ENCODE measurements at regions not wholly inside any gene's neighbourhood (a gene's known extent, or its start where the extent isn't known, plus 50 kb on each side); places are given as distances from the start of the nearest gene placed in this dataset.

DNA sequence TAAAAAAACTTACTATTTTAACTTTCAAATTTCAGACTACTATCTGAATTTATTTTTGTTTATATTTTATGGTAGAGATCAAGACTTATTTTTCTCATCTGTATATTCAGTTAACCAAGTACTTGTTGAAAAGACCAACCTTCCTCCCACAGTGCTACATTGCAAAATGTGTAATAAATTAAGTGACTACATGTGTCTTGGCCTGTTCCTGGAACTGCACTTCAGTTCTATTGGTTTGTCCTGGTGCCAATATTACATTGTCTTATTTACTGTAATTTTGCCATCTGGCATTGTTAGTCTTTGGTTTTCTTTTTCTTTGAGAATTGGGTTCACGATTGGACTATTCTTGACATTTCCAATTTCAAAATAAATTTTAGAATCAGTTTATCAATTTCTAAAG is 138.4 kb upstream of the KCNMB2 start:
- Histone ChIP-seq H3K27me3 (ENCODE audit: control insufficient read depth in 4 of 4, insufficient read depth in 4 of 4, low read length in 3 of 4) (no peaks in the 10 kb centered on the region), H3K36me3 (ENCODE audit: control insufficient read depth in 4 of 4, insufficient read depth in 3 of 4, low read depth in 1 of 4, low read length in 3 of 4) (no peaks in the 10 kb centered on the region), H3K9me3 (ENCODE audit: control insufficient read depth in 4 of 4, low read length in 3 of 4) (no peaks in the 10 kb centered on the region), H3K27ac (ENCODE audit: low read depth in 1 of 2, low read length in 2 of 2) (no peak overlapping the region), H3K4me1 (ENCODE audit: control insufficient read depth in 4 of 4, insufficient read depth in 4 of 4, low read length in 3 of 4) (no peaks in the 10 kb centered on the region), H3K4me3 (ENCODE audit: low read depth in 1 of 3, low read length in 3 of 3) (no peak overlapping the region), H3K9ac (ENCODE audit: low read depth in 1 of 2, low read length in 2 of 2) (no peak overlapping the region)
- TF ChIP-seq, protein P1, sequence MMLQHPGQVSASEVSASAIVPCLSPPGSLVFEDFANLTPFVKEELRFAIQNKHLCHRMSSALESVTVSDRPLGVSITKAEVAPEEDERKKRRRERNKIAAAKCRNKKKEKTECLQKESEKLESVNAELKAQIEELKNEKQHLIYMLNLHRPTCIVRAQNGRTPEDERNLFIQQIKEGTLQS (IDR thresholded peaks at IDR 0.05), result no peak
- TF ChIP-seq, protein P2, sequence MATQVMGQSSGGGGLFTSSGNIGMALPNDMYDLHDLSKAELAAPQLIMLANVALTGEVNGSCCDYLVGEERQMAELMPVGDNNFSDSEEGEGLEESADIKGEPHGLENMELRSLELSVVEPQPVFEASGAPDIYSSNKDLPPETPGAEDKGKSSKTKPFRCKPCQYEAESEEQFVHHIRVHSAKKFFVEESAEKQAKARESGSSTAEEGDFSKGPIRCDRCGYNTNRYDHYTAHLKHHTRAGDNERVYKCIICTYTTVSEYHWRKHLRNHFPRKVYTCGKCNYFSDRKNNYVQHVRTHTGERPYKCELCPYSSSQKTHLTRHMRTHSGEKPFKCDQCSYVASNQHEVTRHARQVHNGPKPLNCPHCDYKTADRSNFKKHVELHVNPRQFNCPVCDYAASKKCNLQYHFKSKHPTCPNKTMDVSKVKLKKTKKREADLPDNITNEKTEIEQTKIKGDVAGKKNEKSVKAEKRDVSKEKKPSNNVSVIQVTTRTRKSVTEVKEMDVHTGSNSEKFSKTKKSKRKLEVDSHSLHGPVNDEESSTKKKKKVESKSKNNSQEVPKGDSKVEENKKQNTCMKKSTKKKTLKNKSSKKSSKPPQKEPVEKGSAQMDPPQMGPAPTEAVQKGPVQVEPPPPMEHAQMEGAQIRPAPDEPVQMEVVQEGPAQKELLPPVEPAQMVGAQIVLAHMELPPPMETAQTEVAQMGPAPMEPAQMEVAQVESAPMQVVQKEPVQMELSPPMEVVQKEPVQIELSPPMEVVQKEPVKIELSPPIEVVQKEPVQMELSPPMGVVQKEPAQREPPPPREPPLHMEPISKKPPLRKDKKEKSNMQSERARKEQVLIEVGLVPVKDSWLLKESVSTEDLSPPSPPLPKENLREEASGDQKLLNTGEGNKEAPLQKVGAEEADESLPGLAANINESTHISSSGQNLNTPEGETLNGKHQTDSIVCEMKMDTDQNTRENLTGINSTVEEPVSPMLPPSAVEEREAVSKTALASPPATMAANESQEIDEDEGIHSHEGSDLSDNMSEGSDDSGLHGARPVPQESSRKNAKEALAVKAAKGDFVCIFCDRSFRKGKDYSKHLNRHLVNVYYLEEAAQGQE (IDR thresholded peaks at IDR 0.05), result no peak
- TF ChIP-seq FOXA2 (IDR thresholded peaks at IDR 0.05) (no peak), YY1 (IDR thresholded peaks at IDR 0.05) (no peak), HNF4G (IDR thresholded peaks at IDR 0.05) (no peak), FOXA1 (IDR thresholded peaks at IDR 0.05) (no peak), NR2F2 (IDR thresholded peaks at IDR 0.05) (no peak), JUND (IDR thresholded peaks at IDR 0.05) (no peak), RAD21 (IDR thresholded peaks at IDR 0.05) (no peak), GABPA (IDR thresholded peaks at IDR 0.05 in 1 of 2, conservative IDR thresholded peaks at IDR 0.05 in 1 of 2) (no peak), RXRA (IDR thresholded peaks at IDR 0.05) (no peak), HNF4A (conservative IDR thresholded peaks at IDR 0.05) (no peak), SP1 (IDR thresholded peaks at IDR 0.05) (no peak), TAF1 (conservative IDR thresholded peaks at IDR 0.05) (no peak), EGR1 (IDR thresholded peaks at IDR 0.05; ENCODE audit: low read depth in 2 of 2) (no peak)
- TF ChIP-seq, protein P3, sequence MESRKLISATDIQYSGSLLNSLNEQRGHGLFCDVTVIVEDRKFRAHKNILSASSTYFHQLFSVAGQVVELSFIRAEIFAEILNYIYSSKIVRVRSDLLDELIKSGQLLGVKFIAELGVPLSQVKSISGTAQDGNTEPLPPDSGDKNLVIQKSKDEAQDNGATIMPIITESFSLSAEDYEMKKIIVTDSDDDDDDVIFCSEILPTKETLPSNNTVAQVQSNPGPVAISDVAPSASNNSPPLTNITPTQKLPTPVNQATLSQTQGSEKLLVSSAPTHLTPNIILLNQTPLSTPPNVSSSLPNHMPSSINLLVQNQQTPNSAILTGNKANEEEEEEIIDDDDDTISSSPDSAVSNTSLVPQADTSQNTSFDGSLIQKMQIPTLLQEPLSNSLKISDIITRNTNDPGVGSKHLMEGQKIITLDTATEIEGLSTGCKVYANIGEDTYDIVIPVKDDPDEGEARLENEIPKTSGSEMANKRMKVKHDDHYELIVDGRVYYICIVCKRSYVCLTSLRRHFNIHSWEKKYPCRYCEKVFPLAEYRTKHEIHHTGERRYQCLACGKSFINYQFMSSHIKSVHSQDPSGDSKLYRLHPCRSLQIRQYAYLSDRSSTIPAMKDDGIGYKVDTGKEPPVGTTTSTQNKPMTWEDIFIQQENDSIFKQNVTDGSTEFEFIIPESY (IDR thresholded peaks at IDR 0.05), result no peak
- TF ChIP-seq, protein P4, sequence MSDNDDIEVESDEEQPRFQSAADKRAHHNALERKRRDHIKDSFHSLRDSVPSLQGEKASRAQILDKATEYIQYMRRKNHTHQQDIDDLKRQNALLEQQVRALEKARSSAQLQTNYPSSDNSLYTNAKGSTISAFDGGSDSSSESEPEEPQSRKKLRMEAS (IDR thresholded peaks at IDR 0.05), result no peak
- TF ChIP-seq, protein P5, sequence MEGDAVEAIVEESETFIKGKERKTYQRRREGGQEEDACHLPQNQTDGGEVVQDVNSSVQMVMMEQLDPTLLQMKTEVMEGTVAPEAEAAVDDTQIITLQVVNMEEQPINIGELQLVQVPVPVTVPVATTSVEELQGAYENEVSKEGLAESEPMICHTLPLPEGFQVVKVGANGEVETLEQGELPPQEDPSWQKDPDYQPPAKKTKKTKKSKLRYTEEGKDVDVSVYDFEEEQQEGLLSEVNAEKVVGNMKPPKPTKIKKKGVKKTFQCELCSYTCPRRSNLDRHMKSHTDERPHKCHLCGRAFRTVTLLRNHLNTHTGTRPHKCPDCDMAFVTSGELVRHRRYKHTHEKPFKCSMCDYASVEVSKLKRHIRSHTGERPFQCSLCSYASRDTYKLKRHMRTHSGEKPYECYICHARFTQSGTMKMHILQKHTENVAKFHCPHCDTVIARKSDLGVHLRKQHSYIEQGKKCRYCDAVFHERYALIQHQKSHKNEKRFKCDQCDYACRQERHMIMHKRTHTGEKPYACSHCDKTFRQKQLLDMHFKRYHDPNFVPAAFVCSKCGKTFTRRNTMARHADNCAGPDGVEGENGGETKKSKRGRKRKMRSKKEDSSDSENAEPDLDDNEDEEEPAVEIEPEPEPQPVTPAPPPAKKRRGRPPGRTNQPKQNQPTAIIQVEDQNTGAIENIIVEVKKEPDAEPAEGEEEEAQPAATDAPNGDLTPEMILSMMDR (IDR thresholded peaks at IDR 0.05; ENCODE audit: low read depth, low read length, missing input control), result no peak
- DNase-seq (ENCODE audit: low spot score), result no peak
- 77% methylated on average over 1 of the region's 1 CpG for WGBS
